ENCODE measurements at regions not wholly inside any gene's neighbourhood (a gene's known extent, or its start where the extent isn't known, plus 50 kb on each side); places are given as distances from the start of the nearest gene placed in this dataset.

DNA sequence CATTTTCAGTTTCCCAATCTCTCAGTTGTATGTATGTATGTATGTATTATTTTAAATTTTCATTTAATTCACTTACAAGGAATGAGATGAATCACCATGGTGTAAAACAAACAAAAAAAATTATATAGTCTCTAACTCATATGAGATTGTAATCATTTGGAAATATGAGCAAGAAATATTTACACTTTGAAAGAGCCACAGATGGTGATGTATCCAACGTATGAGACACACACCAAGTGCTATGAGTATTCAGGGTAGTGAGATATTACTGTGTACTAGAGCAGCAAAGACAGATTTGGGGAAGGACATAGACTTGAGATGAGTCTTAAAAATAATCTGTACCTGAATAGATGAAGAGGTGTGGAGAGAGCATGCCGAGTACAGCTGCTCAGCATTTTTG lies 1154.4 kb downstream of the RAPGEF2 start:
- ATAC-seq (ENCODE audit: low FRiP score in 2 of 2), result no peak
- 59 to 75% methylated on average over 2 of the region's 2 CpGs for WGBS, 2 donors

GRCh38 chr4:160265014-160265413 lies 1162.1 kb downstream of the RAPGEF2 start:
- Histone ChIP-seq H3K9me3 (no peaks in the 10 kb centered on the region), H3K4me1 (no peaks in the 10 kb centered on the region), H3K4me3 (no peak overlapping the region), H3K27ac (no peak overlapping the region), H3K36me3 (no peaks in the 10 kb centered on the region), H3K27me3 (no peaks in the 10 kb centered on the region)
- TF ChIP-seq POLR2AphosphoS5 (IDR thresholded peaks at IDR 0.05) (no peak), EP300 (IDR thresholded peaks at IDR 0.05) (no peak), POLR2A (IDR thresholded peaks at IDR 0.05) (no peak)
- TF ChIP-seq, protein P1, sequence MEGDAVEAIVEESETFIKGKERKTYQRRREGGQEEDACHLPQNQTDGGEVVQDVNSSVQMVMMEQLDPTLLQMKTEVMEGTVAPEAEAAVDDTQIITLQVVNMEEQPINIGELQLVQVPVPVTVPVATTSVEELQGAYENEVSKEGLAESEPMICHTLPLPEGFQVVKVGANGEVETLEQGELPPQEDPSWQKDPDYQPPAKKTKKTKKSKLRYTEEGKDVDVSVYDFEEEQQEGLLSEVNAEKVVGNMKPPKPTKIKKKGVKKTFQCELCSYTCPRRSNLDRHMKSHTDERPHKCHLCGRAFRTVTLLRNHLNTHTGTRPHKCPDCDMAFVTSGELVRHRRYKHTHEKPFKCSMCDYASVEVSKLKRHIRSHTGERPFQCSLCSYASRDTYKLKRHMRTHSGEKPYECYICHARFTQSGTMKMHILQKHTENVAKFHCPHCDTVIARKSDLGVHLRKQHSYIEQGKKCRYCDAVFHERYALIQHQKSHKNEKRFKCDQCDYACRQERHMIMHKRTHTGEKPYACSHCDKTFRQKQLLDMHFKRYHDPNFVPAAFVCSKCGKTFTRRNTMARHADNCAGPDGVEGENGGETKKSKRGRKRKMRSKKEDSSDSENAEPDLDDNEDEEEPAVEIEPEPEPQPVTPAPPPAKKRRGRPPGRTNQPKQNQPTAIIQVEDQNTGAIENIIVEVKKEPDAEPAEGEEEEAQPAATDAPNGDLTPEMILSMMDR (IDR thresholded peaks at IDR 0.05), result no peak
- ATAC-seq (ENCODE audit: low FRiP score in 2 of 2) (no peak), DNase-seq (no peak)
- WGBS, 2 donors, result 27 to 37% methylated on average over 1 of the region's 1 CpG

More for the DNA sequence above, 1154.4 kb downstream of the RAPGEF2 start:
- Histone ChIP-seq H3K36me3 (no peaks in the 10 kb centered on the region), H3K9me3 (peaks cover 0 to 4% (median 0%) of the 10 kb centered on the region in 4 donors), H3K27ac (no peak overlapping the region), H3K27me3 (no peaks in the 10 kb centered on the region), H3K4me1 (no peaks in the 10 kb centered on the region), H3K4me3 (no peak overlapping the region)
- DNase-seq, result no peak
- TF ChIP-seq POLR2AphosphoS5 (IDR thresholded peaks at IDR 0.05) (no peak), EP300 (IDR thresholded peaks at IDR 0.05) (no peak), POLR2A (IDR thresholded peaks at IDR 0.05) (no peak)
- TF ChIP-seq, protein P1 (IDR thresholded peaks at IDR 0.05), result no peak

DNA sequence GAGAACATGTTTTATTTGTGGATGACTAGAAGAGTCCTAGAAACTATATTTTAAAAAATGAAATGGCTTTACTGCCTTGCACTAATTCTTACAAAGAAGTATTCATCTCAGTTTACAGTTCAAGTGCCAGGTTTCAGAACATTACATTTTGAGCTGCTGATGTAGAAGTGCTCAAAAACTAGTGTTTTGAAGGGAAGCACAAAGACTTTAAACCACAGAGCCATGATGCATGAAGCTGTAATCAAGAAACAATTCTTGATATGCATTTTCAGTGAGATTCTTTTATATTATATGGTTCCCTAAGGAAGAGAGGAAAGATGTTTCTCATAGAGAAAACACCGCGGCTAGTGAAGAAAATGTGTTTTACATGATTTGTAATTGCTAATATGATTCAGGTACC lies 1163.0 kb downstream of the RAPGEF2 start:
- WGBS, 2 donors, result 94 to 100% methylated on average over 2 of the region's 2 CpGs
- H3K4me3 ChIP-seq, result no peak overlapping the region
- H3K27ac ChIP-seq, result no peak overlapping the region
- TF ChIP-seq EP300 (IDR thresholded peaks at IDR 0.05) (no peak), POLR2AphosphoS5 (IDR thresholded peaks at IDR 0.05) (no peak), POLR2A (IDR thresholded peaks at IDR 0.05) (no peak)
- TF ChIP-seq, protein P1 (IDR thresholded peaks at IDR 0.05), result no peak
- H3K9me3 ChIP-seq, result no peaks in the 10 kb centered on the region
- no peaks in the 10 kb centered on the region for H3K36me3 ChIP-seq
- ATAC-seq (ENCODE audit: low FRiP score in 2 of 2), result no peak
- H3K4me1 ChIP-seq, result no peaks in the 10 kb centered on the region
- no peaks in the 10 kb centered on the region for H3K27me3 ChIP-seq
- no peak for DNase-seq

GRCh38 chr4:160276785-160277325 lies 1174.0 kb downstream of the RAPGEF2 start:
- H3K27ac ChIP-seq, result no peak overlapping the region
- peaks cover 0 to 24% (median 6%) of the 10 kb centered on the region in 4 donors for H3K9me3 ChIP-seq
- TF ChIP-seq, protein P1 (IDR thresholded peaks at IDR 0.05), result no peak
- TF ChIP-seq POLR2AphosphoS5 (IDR thresholded peaks at IDR 0.05) (no peak), EP300 (IDR thresholded peaks at IDR 0.05) (no peak), POLR2A (IDR thresholded peaks at IDR 0.05) (no peak)
- H3K4me3 ChIP-seq, result no peak overlapping the region
- H3K27me3 ChIP-seq, result no peaks in the 10 kb centered on the region
- no peaks in the 10 kb centered on the region for H3K4me1 ChIP-seq
- ATAC-seq (ENCODE audit: low FRiP score in 2 of 2), result no peak
- 47 to 81% methylated on average over 2 to 3 of the region's 3 CpGs for WGBS, 2 donors
- H3K36me3 ChIP-seq, result no peaks in the 10 kb centered on the region
- no peak for DNase-seq

- no peak overlapping the region for H3K27ac ChIP-seq
- ATAC-seq (ENCODE audit: low FRiP score in 2 of 2) (no peak), DNase-seq (no peak)
- H3K4me1 ChIP-seq, result no peaks in the 10 kb centered on the region
- no peaks in the 10 kb centered on the region for H3K36me3 ChIP-seq
- H3K9me3 ChIP-seq, result peaks cover 0 to 3% (median 0%) of the 10 kb centered on the region in 4 donors
- WGBS, 2 donors, result 60 to 81% methylated on average over 1 of the region's 1 CpG
- no peak overlapping the region for H3K4me3 ChIP-seq
- no peaks in the 10 kb centered on the region for H3K27me3 ChIP-seq
- no peak for TF ChIP-seq POLR2A (IDR thresholded peaks at IDR 0.05)
- TF ChIP-seq, protein P1 (IDR thresholded peaks at IDR 0.05), result no peak
Observed at GRCh38 chr4:160283081-160283480, 1180.2 kb downstream of the RAPGEF2 start.

Measured in upper lobe of left lung (tissue), 6 donors.